GM21737 (cell line): ENCODE measurements at regions not wholly inside any gene's neighbourhood (a gene's known extent, or its start where the extent isn't known, plus 50 kb on each side); places are given as distances from the start of the nearest gene placed in this dataset.
"Not testable (repeated sequence)": the region's sequence is repeated elsewhere in the genome, so short reads cannot be mapped to it uniquely, and the experiment has no call there.

Experiments
- ATAC-seq: cut with Tn5 transposase; IDR thresholded peaks from one replicate; pipeline ENCODE4 v1.9.1; 2021; ENCODE audit warnings: mild to moderate bottlenecking, moderate library complexity; ENCODE audit not compliant: unreplicated experiment

DNA sequence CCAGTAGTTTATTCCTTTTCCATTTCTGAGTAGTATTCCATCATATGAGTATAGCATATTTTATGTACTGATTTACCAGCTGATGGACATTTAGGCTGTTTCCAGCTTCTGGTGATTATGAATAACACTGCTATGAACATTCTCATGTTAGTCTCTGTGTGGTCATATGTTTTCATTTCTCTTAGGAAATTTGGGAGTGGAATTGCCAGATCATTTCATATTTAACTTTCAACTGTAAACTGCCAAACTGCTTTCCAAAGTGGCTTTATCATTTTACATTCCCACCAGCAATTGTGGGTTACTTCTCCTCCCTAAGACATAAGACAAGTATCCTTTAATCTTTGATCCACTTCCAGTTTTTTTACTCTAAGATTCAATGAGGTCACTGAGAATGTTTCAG is 85.7 kb upstream of the RALGPS2 start:
- no peak for ATAC-seq

DNA sequence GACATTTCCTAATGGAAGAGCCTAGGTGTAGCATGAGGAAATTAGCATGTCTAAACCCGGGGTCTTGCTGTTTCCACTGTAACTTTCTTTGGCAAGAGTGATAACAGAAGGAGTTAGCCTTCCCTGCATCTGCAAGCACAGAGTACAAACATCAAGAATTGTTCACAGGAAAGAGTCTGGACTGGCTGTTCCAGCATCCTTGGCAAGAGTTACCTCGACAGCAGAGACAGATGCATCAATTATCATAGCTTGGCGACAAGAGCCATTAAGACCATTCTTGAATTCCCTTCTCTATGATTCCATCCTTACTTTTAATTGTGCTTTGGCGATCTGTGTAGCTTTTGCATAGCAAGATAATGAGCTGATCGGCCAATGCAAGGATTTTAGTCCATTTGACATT is 82.8 kb upstream of the RALGPS2 start:
- no peak for ATAC-seq

DNA sequence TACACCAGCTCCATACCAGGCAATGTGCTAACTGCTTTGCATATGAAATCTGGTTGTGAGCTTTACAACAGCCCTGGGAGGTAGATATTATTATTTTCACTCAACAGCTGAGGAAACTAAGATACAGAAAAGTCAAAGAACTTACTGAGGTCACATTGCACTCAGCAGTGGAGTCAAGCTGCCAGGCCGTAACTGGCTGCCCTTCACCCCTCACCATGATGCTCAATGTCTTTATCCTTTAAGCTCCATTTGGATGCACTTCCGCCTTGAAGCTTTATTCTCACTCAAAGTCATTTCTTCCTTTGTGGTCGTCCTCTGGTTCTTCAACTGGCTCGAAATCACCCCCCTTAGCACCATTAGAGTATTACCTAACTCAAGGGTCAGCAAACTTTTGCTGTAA is 81.7 kb upstream of the RALGPS2 start:
- no peak for ATAC-seq

DNA sequence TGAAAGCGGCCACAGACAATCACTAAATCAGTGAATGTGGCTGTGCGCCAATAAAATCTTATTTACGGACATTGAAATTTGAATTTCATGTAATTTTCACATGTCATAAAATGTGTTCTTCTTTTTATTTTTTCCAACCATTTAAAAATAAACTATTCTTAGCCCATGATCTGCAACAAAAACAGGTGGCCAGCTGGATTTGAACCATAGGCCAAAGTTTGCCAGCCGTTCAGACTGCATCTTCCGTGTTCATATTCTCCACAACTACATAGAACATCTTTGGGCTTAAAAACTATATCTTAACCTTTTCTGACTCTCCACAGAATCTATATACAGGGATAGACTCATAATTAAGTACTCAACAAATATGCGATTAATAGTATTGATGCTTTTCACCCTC is 81.2 kb upstream of the RALGPS2 start:
- ATAC-seq: no peak

DNA sequence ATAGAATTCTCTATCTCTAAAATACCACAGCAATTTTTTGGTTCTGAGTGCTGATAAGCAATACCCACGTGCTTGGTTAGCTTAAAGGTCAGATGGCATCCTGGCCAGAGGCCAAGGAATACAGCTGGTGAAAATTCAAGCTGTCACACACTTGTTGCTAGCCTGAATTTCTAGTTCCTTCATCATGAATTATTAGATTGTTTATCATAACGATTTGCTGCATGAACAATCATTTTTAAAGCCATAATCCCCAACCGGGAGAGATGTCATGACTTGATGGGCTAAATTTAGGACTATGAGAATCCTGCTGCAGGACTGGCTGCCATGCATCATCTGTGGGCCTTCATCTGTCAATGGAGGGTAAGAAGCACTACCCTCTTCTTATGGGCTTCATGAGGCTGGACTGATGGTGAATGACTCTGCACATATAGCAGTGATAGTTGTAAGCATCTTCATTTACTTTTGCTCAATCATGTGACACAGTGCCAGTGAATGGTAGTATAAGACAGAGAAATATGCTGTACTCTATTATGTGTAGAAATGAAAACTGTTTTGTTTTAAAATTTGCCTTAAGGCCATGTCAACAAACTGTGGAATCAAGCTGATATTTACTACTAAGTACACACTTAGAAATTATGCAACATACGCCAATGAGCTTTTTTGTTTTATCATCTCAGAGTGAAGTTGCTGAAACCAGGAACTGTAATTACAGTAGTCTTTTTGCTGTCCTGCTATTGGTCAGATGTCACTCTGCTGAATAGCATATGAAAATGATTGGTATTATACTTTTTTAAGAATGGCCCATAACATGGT is 80.5 kb upstream of the RALGPS2 start:
- ATAC-seq: no peak

DNA sequence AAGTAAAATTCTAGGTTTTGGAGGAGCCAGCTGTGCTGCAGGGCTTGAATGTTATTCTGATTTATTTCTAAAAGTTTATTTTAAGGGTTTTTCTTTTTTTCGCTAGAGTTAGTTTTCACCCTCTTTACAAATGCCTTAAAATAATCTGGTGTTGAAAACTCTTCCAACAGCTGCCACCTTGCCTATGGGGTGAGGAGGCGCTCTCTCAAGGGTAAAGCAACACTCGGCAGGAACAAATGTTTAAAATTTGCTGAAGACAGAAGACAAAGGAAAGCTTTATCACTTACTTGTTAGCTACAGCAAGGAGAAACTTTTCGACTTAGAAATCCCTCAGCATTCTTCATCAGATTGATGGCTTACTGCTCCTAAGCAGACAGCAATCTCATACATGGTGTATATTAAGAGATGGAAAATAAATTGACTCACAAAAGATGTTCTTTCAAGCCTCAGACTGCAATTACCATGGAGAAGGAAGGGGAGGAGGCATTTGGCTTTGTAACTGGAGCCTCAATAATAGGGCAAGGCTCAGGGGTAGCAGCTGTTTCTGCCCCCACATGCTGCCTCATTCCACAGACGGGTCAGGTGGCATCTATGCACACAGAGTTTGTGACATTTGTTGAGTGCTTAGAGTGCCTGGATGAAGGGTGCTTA is 79.8 kb upstream of the RALGPS2 start:
- ATAC-seq: no peak

DNA sequence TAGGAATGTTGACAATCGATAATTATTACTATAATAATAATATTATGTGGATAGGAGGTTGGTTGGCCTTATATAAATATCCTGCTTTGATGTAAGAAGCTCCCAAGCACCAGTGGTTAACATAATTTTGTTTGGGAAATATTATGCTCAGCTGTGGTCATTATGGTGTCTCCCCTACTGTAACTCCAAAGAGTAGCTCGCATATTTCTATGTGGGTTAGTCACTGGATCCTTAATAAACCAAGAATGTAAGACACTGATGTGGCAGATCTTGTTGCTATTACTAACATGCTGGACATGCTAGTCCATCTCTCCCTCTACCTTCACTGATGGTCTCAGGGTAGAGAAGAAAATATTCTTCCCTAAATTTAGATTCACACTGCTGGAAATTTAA is 79.2 kb upstream of the RALGPS2 start:
- no peak for ATAC-seq

DNA sequence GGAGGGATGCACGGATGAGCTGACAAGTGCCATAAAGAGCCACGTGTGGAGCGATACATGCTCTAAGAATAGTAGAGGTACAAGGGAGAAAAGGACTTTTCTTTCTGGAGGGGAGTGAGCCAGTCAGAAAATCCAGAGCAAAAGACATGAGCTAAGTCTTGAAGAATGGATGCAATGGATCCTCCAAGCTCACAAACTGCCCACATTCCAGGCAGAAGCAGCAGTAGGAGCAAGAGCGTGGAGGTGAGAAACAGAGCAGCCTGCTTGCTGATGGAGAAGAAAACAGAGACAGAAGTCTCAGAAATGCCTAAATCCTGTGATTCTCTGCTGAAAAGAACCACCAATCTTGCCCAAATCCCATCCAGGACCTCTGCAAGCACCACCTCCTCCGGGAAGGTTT is 78.2 kb upstream of the RALGPS2 start:
- no peak for ATAC-seq

DNA sequence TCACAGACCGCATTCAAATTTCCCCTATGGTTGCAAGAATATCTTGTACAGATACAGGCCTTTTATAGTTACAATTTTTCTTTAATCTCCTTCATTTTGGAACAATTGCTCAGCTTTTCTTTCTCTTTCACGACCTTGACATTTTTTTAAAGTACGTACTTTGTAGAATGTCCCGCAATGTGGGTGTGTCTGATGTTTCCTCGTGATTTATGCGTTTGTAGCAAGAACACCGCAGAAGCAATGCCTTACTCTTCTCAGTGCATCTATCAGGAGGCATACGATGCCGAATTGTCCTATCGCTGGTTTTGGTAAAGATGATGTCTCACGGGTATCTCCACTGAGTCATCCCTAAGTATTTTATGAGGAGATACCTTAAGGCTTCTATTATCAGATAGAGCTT is 76.9 kb upstream of the RALGPS2 start:
- no peak for ATAC-seq

DNA sequence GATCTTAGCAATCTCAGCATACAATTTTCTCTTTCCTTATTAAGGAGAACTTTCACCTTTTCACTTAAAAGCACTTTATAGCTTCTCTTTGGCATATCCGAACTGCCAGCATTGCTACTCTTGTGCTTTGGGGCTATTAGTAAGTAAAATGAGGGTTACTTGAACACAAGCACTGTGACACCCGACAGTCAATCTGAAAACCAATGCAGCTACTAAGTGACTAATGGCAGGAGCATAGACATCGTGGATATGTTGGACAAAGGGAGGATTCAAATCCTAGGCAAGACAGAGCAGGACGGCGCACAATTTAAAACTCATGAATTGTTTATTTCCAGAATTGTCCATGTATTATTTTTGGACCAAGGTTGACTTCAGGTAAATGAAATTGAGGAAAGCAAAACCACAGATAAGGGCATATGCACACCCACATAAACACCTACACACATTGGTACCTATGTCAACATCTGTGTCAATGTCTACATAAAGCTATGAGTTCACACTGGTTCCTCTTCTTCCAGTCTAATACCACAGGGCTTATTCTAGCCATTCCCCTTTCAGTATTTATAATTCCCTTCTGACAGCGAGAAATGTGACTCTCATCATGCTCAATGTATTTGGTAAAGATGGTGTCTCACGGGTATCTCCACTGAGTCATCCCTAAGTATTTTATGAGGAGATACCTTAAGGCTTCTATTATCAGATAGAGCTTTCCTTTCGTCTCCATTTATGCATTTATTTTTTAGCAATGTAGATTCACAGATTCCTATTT is 75.3 kb upstream of the RALGPS2 start:
- no peak for ATAC-seq

DNA sequence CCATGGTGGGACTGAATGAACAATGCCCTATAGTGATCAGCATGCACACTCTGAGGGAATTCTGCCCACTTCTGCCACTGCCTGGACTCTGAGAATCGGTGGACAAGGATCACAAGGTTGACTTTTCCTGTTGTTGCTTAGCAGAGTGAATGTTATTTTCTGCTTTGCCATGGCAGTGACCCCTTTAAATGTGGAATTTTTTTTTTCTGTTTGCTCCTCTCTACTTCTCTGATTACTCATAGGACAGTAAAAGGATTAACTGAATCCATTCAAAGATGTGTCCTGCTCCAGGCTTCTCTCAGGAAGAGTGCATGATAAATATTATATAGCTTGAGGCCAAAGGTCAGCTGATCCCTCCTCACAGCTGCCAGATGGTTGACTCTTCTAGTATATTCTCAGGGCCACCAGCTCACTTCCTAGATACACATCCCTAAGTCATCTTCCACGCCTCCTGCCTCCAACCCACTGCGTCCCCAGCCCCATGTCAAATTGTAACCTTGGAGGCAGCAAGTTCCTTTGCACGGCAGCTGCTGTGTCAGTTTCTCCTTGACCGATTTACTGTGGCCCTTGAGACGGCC is 74.0 kb upstream of the RALGPS2 start:
- no peak for ATAC-seq

DNA sequence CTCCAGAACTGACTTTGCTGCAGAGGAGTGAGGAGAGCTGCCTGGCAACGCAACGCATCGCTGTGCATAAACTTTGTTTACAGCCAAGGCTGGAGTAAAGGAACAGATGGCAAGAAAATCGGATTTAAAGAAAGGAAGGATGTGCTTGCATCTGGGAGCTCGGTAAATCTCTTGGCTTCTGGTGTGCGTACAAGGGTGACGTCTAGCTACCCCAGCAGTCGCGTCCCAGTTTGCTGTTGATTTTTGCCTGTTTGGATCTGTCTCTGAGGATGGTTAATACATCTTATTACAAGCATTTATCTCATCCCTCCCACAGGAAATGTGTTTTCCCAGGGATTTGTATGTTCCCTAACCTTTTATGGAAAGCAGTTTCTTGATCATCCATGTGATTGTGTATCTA is 73.3 kb upstream of the RALGPS2 start:
- no peak for ATAC-seq

DNA sequence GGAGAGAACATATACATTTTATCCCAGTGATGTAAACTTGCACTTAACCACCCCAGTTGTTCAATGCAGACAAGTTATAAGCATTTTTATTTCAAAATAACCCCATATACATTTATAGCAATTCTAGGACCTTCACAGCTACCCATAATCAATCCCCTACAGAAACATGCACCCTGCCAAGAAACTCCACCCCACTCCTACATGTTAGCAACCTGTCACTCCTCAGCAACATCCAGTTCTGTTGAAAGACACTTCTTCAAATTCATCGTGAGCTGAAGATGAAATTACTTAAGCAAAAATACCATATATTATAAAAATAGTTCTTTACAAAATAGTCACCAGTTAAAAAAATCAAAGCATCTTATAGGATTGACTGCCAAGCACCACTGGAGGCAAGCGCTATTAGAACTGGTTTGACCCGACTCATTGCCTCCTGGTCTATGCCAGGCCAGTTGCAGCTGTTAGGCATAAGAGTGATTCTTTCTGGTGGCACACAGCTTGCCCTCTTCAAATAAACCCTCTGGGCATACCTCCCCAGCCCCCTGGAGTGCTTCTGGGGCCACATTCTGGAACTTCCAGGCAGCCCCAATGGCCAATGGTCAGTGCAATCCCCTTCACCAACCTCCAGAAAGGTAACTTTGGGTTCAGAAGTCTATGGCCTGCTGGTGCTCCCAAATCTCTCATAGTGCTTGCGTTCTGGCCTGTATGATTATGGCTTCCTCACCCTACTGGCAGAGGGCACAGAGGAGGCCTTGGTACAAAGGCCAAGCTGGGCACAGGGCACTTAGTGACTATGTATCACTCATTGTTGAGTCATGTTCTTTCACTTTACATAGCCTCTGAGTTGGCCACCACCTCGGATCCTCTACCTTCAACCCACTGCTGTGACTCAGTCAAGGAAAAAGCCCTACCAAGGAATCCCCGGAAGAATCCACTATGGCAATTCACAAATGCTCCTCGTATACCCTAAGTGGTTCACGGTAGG is 72.2 kb upstream of the RALGPS2 start:
- ATAC-seq: no peak

DNA sequence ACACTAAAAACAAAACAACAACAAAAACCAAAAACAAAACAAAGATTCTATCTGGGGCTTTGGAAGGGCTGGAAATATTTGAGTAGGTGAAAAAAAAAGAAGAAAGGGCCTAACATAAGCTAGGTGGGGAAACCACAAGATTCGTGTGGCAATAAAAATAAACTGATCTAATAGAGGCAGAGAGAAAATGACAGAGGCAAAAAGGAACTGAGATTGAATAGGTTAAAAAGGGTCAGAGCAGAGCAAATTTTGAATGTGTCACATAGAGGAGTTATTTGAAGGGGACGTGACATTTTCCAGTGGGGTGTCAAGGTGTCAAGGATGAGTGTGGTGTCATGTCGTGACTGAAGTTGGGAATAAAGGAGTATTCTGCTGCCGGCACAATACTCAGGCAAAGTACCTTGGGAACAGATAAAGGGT is 65.2 kb upstream of the RALGPS2 start:
- peak; percentile 62 for ATAC-seq

DNA sequence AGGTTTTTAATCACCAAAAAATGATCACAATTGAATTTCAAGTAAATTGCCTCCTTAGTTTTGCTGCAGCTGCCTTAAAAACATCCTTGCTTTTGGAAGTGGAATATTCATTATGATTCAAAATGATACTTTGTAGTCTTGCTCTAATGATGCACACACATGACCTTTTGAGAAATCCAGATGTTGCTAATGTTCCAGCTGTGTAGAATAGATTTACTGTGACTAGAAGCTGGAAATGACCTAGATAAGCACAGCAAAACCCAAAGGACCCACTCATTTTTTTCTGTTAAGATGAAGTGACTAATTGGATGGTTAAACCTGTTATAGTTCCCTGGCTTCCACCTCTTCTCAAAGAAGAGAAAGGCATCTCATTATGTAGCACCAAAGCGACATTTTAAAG is 64.6 kb upstream of the RALGPS2 start:
- ATAC-seq: no peak

DNA sequence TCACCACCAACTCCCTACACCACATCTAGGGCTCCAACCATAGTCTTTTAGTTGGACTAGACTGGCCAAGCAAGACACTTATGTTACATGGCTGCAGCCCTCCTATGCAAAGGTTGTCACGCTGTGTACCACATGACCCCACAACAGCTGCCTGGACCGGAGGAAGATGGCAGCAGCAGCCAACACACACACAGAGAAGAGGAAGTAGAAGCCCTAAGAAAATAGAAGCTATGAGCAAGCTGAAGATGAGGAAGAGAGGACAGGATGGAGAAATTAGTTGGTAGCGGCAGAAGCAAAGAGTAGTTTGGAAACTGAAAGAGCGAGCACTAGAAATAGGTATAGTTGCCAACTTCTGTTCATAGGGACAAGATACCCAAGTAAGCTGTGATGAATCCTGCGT is 60.8 kb upstream of the RALGPS2 start:
- peak; percentile 69 for ATAC-seq

DNA sequence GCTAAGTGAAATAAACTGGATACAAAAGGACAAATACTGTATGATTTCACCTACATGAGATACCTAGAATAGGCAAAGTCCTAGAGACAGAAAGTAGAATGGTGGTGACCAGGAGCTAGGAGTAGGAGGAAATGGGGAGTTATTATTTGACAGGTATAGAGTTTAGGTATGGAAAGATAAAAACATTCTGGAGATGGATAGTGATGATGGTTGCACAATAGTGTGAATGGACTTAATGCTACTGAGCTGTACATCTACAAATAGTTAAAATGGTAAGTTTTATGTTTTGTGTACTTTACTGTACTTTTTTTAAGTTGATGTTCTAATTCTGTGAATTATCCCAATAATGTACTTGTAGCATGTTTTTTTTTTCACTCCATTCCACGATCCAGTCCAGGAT is 59.5 kb upstream of the RALGPS2 start:
- no peak for ATAC-seq

DNA sequence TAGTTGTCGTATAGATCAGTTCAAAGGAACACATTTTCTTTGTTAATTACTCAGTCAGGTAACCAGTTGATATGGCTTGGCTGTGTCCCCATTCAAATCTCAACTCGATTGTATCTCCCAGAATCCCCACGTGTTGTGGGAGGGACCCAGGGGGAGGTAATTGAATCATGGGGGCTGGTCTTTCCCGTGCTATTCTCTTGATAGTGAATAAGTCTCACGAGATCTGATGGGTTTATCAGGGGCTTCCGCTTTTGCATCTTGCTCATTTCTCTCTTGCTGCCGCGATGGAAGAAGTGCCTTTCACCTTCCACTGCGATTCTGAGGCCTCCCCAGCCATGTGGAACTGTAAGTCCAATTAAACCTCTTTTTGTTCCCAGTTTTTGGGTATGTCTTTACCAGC is 58.2 kb upstream of the RALGPS2 start:
- not testable (repeated sequence) for ATAC-seq

DNA sequence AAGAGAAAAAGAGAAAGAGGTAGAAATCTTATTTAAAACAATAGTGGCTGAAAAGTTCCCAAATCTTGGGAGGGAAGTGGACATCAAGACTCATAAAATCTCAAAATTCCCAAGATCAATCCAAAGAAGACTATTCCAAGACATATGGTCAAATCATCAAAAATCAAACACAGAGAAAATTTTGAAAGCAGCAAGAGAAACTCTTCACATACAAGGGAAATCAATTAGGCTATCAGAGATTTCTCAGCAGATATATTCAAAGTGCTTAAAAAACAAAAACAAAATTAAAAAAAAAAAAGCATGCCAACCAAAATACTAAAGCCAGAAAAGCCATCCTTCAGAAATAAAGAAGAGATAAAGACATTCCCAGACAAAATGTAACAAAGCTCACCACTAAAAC is 52.6 kb upstream of the RALGPS2 start:
- ATAC-seq: no peak

DNA sequence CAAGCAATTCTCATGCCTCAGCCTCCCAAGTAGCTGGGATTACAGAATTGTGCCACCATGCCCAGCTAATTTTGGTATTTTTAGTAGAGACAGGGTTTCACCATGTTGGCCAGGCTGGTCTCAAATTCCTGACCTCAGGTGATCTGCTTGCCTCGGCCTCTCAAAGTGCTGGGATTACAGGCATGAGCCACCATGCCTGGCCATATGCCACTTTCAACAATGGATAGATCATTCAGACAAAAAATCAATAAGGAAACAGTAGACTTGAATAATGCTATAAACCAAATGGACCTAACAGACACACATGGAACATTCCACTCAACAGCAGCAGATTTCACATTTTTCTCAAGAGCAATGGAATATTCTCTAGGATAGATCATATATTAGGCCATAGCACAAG is 50.5 kb upstream of the RALGPS2 start:
- not testable (repeated sequence) for ATAC-seq
